Kidney (tissue), 13 donors: ENCODE measurements at regions not wholly inside any gene's neighbourhood (a gene's known extent, or its start where the extent isn't known, plus 50 kb on each side); places are given as distances from the start of the nearest gene placed in this dataset.

Experiments used
- DNase-seq, 5 donors: peaks; one replicate each; pipeline ENCODE4 v3.0.0-alpha.2; 2013 to 2020
- FAIRE-seq: peaks from 2 replicates; lab custom pipeline; 2012; peaks lifted over from hg19 to GRCh38; lab: Jason Lieb, UNC
- H3K27ac ChIP-seq, 2 donors: one replicate each; pipeline ENCODE4 v1.7.0; 2013; ENCODE audit warnings: low read depth in 2 of 2, low read length in 2 of 2, inconsistent platforms in 1 of 2
- H3K27me3 ChIP-seq: one replicate; pipeline ENCODE4 v1.7.1; 2013; ENCODE audit warnings: low read length, inconsistent platforms; ENCODE audit not compliant: control insufficient read depth, insufficient read depth
- H3K36me3 ChIP-seq, 3 donors: one replicate each; pipeline versions ENCODE4 v1.7.0 to v1.7.1; 2013; ENCODE audit warnings: low read length in 3 of 3, control low read depth in 1 of 3, inconsistent platforms in 1 of 3; ENCODE audit not compliant: insufficient read depth in 3 of 3, control insufficient read depth in 2 of 3
- H3K4me1 ChIP-seq, 3 donors: one replicate each; pipeline versions ENCODE4 v1.7.0 to v1.7.1; 2013; ENCODE audit warnings: low read length in 3 of 3, inconsistent platforms in 1 of 3, low read depth in 1 of 3; ENCODE audit not compliant: control insufficient read depth in 2 of 3, insufficient read depth in 2 of 3
- H3K4me3 ChIP-seq, 3 donors: one replicate each; pipeline versions ENCODE4 v1.7.0 to v1.8.1; 2013; ENCODE audit warnings: low read length in 3 of 3, control low read depth in 1 of 3, inconsistent platforms in 1 of 3
- H3K9ac ChIP-seq, 3 donors: one replicate each; pipeline versions ENCODE4 v1.7.0 to v1.7.1; 2013; ENCODE audit warnings: low read length in 3 of 3, control low read depth in 1 of 3, inconsistent platforms in 1 of 3
- H3K9me3 ChIP-seq, 3 donors: one replicate each; pipeline versions ENCODE4 v1.7.0 to v1.7.1; 2013; ENCODE audit warnings: low read length in 3 of 3, control low read depth in 1 of 3, inconsistent platforms in 1 of 3; ENCODE audit not compliant: control insufficient read depth in 2 of 3, insufficient read depth in 1 of 3
- intact Hi-C: fragments of 100-400 bp; cut with DNase I; formaldehyde crosslinking; loops from one replicate; pipeline ENCODE4 v1.11.1; 2022
- TF ChIP-seq, protein P1 (sequence below): IDR thresholded peaks from 3 replicates; pipeline ENCODE4 v1.5.1; 2012; ENCODE audit warnings: mild to moderate bottlenecking, moderate library complexity, borderline replicate concordance; ENCODE audit not compliant: insufficient read depth; ENCODE audit errors: extremely low read depth
- donor health status: control.
- donor health status: control.
- donor health status: control.
- donor health status: control.
- donor health status: control.
- donor health status: DM: yes; HTN: yes; CAD: no.
- donor health status: Normal renal cell carcinoma (clear cell type).

DNA sequence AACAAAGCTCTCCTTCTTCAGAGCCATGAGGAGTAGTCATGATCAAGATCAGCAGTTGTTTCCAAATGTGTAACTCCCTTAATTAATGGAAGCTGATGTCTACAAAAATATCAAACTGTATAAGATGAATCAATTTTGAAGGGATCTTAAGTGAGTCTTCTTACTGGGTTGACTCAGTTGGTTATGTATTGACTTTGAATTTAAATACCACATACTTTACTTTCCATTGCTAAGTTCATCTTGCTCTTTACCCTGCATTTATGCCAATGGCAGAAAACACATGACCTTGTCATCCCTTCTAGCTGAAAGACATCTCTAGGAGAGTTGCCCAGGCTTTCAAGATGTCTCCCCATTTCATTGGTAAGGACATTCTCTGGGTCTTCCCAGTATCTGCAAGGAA, 123.2 kb upstream of the STMND1 start:
- H3K4me3 ChIP-seq = no peak overlapping the region
- FAIRE-seq = no peak
- intact Hi-C loops = no loop called here
- H3K9ac ChIP-seq = no peak overlapping the region
- H3K9me3 ChIP-seq = no peaks in the 10 kb centered on the region
- H3K4me1 ChIP-seq = no peaks in the 10 kb centered on the region
- H3K27me3 ChIP-seq = no peaks in the 10 kb centered on the region
- TF ChIP-seq, protein P1, sequence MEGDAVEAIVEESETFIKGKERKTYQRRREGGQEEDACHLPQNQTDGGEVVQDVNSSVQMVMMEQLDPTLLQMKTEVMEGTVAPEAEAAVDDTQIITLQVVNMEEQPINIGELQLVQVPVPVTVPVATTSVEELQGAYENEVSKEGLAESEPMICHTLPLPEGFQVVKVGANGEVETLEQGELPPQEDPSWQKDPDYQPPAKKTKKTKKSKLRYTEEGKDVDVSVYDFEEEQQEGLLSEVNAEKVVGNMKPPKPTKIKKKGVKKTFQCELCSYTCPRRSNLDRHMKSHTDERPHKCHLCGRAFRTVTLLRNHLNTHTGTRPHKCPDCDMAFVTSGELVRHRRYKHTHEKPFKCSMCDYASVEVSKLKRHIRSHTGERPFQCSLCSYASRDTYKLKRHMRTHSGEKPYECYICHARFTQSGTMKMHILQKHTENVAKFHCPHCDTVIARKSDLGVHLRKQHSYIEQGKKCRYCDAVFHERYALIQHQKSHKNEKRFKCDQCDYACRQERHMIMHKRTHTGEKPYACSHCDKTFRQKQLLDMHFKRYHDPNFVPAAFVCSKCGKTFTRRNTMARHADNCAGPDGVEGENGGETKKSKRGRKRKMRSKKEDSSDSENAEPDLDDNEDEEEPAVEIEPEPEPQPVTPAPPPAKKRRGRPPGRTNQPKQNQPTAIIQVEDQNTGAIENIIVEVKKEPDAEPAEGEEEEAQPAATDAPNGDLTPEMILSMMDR = no peak
- DNase-seq = no peak
- H3K27ac ChIP-seq = no peak overlapping the region
- no peaks in the 10 kb centered on the region for H3K36me3 ChIP-seq

DNA sequence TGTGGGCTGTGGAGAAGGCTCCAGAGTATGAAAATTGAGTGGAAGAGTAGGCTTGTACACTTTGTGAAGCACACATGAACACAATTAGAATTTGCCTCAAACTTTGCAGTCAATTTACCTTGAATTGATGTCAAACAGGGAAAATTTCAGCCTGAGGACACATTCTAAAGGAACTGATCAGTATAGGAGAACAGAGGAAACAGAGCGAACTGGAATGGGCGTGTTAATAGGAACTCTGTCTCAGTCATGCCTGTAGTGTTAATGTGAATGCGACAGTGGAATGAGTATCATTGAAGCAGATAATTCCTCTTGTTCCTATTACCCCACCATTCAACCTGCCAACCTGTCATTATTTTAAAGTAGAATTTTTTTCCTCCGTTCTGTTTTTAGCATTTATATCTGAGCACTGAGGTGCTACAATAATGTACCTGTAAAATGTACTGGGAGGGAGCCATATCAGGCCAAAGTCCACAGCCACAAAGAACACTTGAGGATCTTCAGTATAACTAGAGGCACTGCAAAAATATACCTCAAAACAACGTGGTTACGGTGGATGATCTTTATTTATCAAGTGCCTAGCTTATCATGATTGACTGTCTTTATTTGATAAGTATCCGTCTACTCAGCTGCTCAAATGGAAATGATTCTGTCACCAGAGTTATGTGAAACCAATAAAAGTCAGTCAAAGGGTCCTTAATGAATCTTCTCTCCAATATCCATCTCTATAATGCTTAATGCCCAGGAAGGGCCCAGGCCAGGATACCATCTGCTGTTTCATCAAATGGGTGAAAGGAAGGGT, 125.3 kb upstream of the STMND1 start:
- Histone ChIP-seq H3K9ac (no peak overlapping the region), H3K9me3 (no peaks in the 10 kb centered on the region), H3K36me3 (no peaks in the 10 kb centered on the region), H3K4me3 (no peak overlapping the region), H3K27ac (no peak overlapping the region), H3K4me1 (no peaks in the 10 kb centered on the region), H3K27me3 (no peaks in the 10 kb centered on the region)
- no peak for FAIRE-seq
- intact Hi-C loops = no loop called here
- TF ChIP-seq, protein P1 = no peak
- no peak for DNase-seq

DNA sequence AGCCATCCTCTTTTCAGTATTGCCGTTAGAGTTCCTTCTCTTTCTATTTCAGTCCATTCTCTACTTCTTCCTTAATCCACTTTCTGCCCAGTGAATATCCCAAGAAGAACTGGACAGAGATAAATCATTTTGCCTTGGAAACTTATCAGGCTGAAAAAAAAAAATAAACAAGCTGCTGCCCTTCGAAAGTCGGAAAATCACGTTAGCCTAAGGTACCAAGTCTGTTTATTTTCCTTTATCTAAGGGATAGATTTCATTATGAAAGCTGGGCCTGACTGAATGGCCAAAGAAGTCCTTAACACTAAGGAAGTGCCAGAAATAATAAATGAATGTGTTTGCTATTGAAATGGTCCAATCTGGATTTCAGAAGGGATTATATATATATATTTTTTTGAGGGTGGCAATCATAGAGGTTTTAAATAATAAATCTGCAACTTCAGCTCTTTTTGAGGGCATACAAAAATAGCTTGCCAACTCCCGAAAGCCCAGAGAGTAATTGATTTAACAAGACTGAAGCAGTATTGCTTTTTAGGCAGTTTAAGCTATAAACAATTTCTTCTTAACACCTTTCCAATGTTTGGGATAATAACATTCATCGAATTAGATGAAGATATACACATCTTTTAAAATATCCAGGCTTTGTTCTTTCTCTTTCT, 127.0 kb upstream of the STMND1 start:
- no peak overlapping the region for H3K4me3 ChIP-seq
- H3K27me3 ChIP-seq = no peaks in the 10 kb centered on the region
- H3K36me3 ChIP-seq = no peaks in the 10 kb centered on the region
- TF ChIP-seq, protein P1 = no peak
- H3K9me3 ChIP-seq = no peaks in the 10 kb centered on the region
- intact Hi-C loops = no loop called here
- FAIRE-seq (no peak), DNase-seq (no peak)
- no peak overlapping the region for H3K9ac ChIP-seq
- no peaks in the 10 kb centered on the region for H3K4me1 ChIP-seq
- no peak overlapping the region for H3K27ac ChIP-seq
